Naive thymus-derived CD4-positive, alpha-beta T cell (primary cell): ENCODE measurements at regions not wholly inside any gene's neighbourhood (a gene's known extent, or its start where the extent isn't known, plus 50 kb on each side); places are given as distances from the start of the nearest gene placed in this dataset.

Source experiments
- ATAC-seq: fragments of 150-1000 bp; cut with Tn5 transposase; 2 replicates; pipeline ENCODE4 v1.10.0; 2021; ENCODE audit warnings: mild to moderate bottlenecking, moderate library complexity
- CTCF ChIA-PET: fragments of 350-600 bp; sonication (Branson Sonifier 250); formaldehyde crosslinking; loops from one replicate; lab custom pipeline; 2021; ENCODE audit warnings: antibody characterized with exemption; lab: Charles Lee
- POLR2A ChIA-PET: fragments of 350-600 bp; sonication (Branson Sonifier 250); formaldehyde crosslinking; loops from one replicate; lab custom pipeline; 2021; ENCODE audit warnings: antibody characterized with exemption, inconsistent platforms; lab: Charles Lee
- DNase-seq, 9 donors: peaks; one replicate each; pipeline versions ENCODE4 v3.0.0 to v3.0.0-alpha.2; 2020 to 2022; ENCODE audit warnings: mixed read lengths in 1 of 9
- H3K27ac ChIP-seq: one replicate; pipeline ENCODE4 v1.7.0; 2013; ENCODE audit warnings: mild to moderate bottlenecking, low read depth, low read length, moderate library complexity
- H3K27me3 ChIP-seq, 2 donors: one replicate each; pipeline ENCODE4 v1.7.0; 2013; ENCODE audit warnings: low read length in 2 of 2, mild to moderate bottlenecking in 2 of 2, moderate library complexity in 2 of 2; ENCODE audit not compliant: control insufficient read depth in 2 of 2, insufficient read depth in 2 of 2
- H3K36me3 ChIP-seq, 3 experiments: 1 replicate in 2 of 3; 2 replicates in 1 of 3; pipeline ENCODE4 v1.7.0; 2013; ENCODE audit warnings: low read length in 3 of 3, mild to moderate bottlenecking in 3 of 3, moderate library complexity in 1 of 3; ENCODE audit not compliant: insufficient read depth in 3 of 3, control insufficient read depth in 2 of 3
- H3K4me1 ChIP-seq, 2 donors: one replicate each; pipeline ENCODE4 v1.7.0; 2013; ENCODE audit warnings: low read length in 2 of 2, mild to moderate bottlenecking in 2 of 2, moderate library complexity in 1 of 2; ENCODE audit not compliant: control insufficient read depth in 2 of 2, insufficient read depth in 2 of 2
- H3K4me3 ChIP-seq: 2 replicates; pipeline ENCODE4 v1.7.0; 2013; ENCODE audit warnings: mild to moderate bottlenecking, low read length
- H3K9me3 ChIP-seq, 3 experiments: 1 replicate in 2 of 3; 2 replicates in 1 of 3; pipeline ENCODE4 v1.7.0; 2013; ENCODE audit warnings: low read length in 3 of 3; ENCODE audit not compliant: control insufficient read depth in 2 of 3
- H3K27ac Mint-ChIP-seq, 9 donors: one replicate each; pipeline ENCODE4 v1.8.0; 2020 to 2022; ENCODE audit warnings: mixed read lengths in 9 of 9, mild to moderate bottlenecking in 8 of 9, moderate library complexity in 5 of 9, inconsistent platforms in 2 of 9
- H3K27me3 Mint-ChIP-seq, 5 donors: one replicate each; pipeline ENCODE4 v1.8.0; 2021 to 2022; ENCODE audit warnings: mixed read lengths in 5 of 5, mild to moderate bottlenecking in 1 of 5
- H3K36me3 Mint-ChIP-seq, 5 donors: one replicate each; pipeline ENCODE4 v1.8.0; 2020 to 2022; ENCODE audit warnings: mixed read lengths in 5 of 5, mild to moderate bottlenecking in 3 of 5, inconsistent platforms in 1 of 5
- H3K4me1 Mint-ChIP-seq, 7 donors: one replicate each; pipeline ENCODE4 v1.8.0; 2020 to 2022; ENCODE audit warnings: mixed read lengths in 7 of 7, mild to moderate bottlenecking in 3 of 7, inconsistent platforms in 1 of 7
- H3K4me3 Mint-ChIP-seq, 10 donors: one replicate each; pipeline ENCODE4 v1.8.0; 2020 to 2022; ENCODE audit warnings: mild to moderate bottlenecking in 10 of 10, mixed read lengths in 10 of 10, moderate library complexity in 6 of 10, inconsistent platforms in 2 of 10
- H3K9me3 Mint-ChIP-seq, 11 donors: one replicate each; pipeline ENCODE4 v1.8.0; 2020 to 2022; ENCODE audit warnings: mixed read lengths in 11 of 11, mild to moderate bottlenecking in 4 of 11, inconsistent platforms in 1 of 11, moderate library complexity in 1 of 11
- intact Hi-C, 2 donors: fragments of 100-400 bp; cut with micrococcal nuclease; formaldehyde crosslinking; loops; one replicate each; pipeline ENCODE4 v1.15.1; 2023

- ATAC-seq (no peak), DNase-seq (no peak)
- Histone ChIP-seq H3K27ac (no peak overlapping the region), H3K9me3 (no peaks in the 10 kb centered on the region), H3K36me3 (no peaks in the 10 kb centered on the region), H3K4me1 (peaks cover 27 to 39% of the 10 kb centered on the region in 2 donors), H3K27me3 (no peaks in the 10 kb centered on the region), H3K4me3 (no peak overlapping the region)
- Mint-ChIP-seq H3K4me3 (peak overlapping the region in 1 of 10 donors; percentile 37), H3K4me1 (peaks cover 36 to 94% (median 88%) of the 10 kb centered on the region in 7 donors), H3K27ac (peak overlapping the region in 3 of 9 donors; percentile 60 to 71 (median 64)), H3K27me3 (no peaks in the 10 kb centered on the region), H3K36me3 (peaks cover 14 to 69% (median 41%) of the 10 kb centered on the region in 5 donors), H3K9me3 (peaks cover 0 to 17% (median 8%) of the 10 kb centered on the region in 11 donors)
- intact Hi-C loops, result loop anchor here (1.0 to 5.0 kb wide), 5 partner anchors 8 to 207 kb away; no protein-coding TSS in a partner anchor
- ChIA-PET POLR2A (interaction anchor here (0.5 to 3.6 kb wide), 11 partner anchors 8 to 863 kb away, joined by 3 to 22 read pairs (median 4); no protein-coding TSS in a partner anchor), CTCF (interaction anchor here (0.7 to 2.0 kb wide), 4 partner anchors 9 to 167 kb away, joined by 4 to 8 read pairs (median 6); no protein-coding TSS in a partner anchor)
Measured at GRCh38 chr13:99074693-99075092, 96.8 kb upstream of the DOCK9 start.

- ChIA-PET POLR2A (interaction anchor here (0.7 to 3.6 kb wide), 10 partner anchors 7 to 862 kb away, joined by 3 to 22 read pairs (median 6); no protein-coding TSS in a partner anchor), CTCF (interaction anchor here (0.6 to 2.0 kb wide), 5 partner anchors 10 to 235 kb away, joined by 3 to 8 read pairs (median 6); no protein-coding TSS in a partner anchor)
- peak; percentile 84 for ATAC-seq
- Histone ChIP-seq H3K4me1 (peaks cover 27 to 39% of the 10 kb centered on the region in 2 donors), H3K36me3 (no peaks in the 10 kb centered on the region), H3K9me3 (no peaks in the 10 kb centered on the region), H3K27me3 (no peaks in the 10 kb centered on the region), H3K4me3 (peak overlapping the region; percentile 11), H3K27ac (peak overlapping the region; percentile 54)
- Mint-ChIP-seq H3K27ac (peak overlapping the region; percentile 75 to 95 (median 89)), H3K4me3 (peak overlapping the region; percentile 44 to 82 (median 64)), H3K9me3 (peaks cover 0 to 17% (median 8%) of the 10 kb centered on the region in 11 donors), H3K4me1 (peaks cover 40 to 92% (median 88%) of the 10 kb centered on the region in 7 donors), H3K27me3 (no peaks in the 10 kb centered on the region), H3K36me3 (peaks cover 14 to 66% (median 43%) of the 10 kb centered on the region in 5 donors)
- peak in 7 of 9 donors; percentile 29 to 64 (median 55) for DNase-seq
- intact Hi-C loops, result loop anchor here (1.0 to 5.0 kb wide), 6 partner anchors 9 to 208 kb away; no protein-coding TSS in a partner anchor
Measured at GRCh38 chr13:99075268-99076191, 97.7 kb upstream of the DOCK9 start.

GRCh38 chr13:99078017-99078771, 100.3 kb upstream of the DOCK9 start:
- ATAC-seq, result peak; percentile 40
- peak overlapping the region; percentile 36 to 82 (median 58) for H3K4me3 Mint-ChIP-seq
- Histone ChIP-seq H3K36me3 (no peaks in the 10 kb centered on the region), H3K27ac (peak overlapping the region; percentile 54), H3K27me3 (no peaks in the 10 kb centered on the region), H3K4me1 (peaks cover 27 to 47% of the 10 kb centered on the region in 2 donors), H3K9me3 (no peaks in the 10 kb centered on the region), H3K4me3 (no peak overlapping the region)
- H3K36me3 Mint-ChIP-seq, result peaks cover 5 to 51% (median 24%) of the 10 kb centered on the region in 5 donors
- ChIA-PET CTCF (interaction anchor here (0.9 to 2.2 kb wide), 6 partner anchors 14 to 238 kb away, joined by 3 to 10 read pairs (median 7); no protein-coding TSS in a partner anchor), POLR2A (interaction anchor here (0.7 to 2.4 kb wide), 11 partner anchors 9 to 186 kb away, joined by 3 to 15 read pairs (median 4); no protein-coding TSS in a partner anchor)
- peak in 4 of 9 donors; percentile 20 to 42 (median 34) for DNase-seq
- H3K9me3 Mint-ChIP-seq, result peaks cover 0 to 12% (median 6%) of the 10 kb centered on the region in 11 donors
- intact Hi-C loops, result loop anchor here in 1 of 2 donors (1.0 to 5.0 kb wide), 5 partner anchors 27 to 238 kb away; no protein-coding TSS in a partner anchor
- peak overlapping the region; percentile 34 to 95 (median 89) for H3K27ac Mint-ChIP-seq
- H3K4me1 Mint-ChIP-seq, result peaks cover 38 to 90% (median 83%) of the 10 kb centered on the region in 7 donors
- H3K27me3 Mint-ChIP-seq, result no peaks in the 10 kb centered on the region

- Histone ChIP-seq H3K27me3 (no peaks in the 10 kb centered on the region), H3K9me3 (no peaks in the 10 kb centered on the region), H3K36me3 (no peaks in the 10 kb centered on the region), H3K4me1 (peaks cover 42 to 62% of the 10 kb centered on the region in 2 donors), H3K4me3 (no peak overlapping the region), H3K27ac (no peak overlapping the region)
- Mint-ChIP-seq H3K27me3 (no peaks in the 10 kb centered on the region), H3K4me1 (peaks cover 49 to 92% (median 84%) of the 10 kb centered on the region in 7 donors), H3K27ac (peak overlapping the region in 8 of 9 donors; percentile 16 to 89 (median 74)), H3K4me3 (no peak overlapping the region), H3K9me3 (peaks cover 0 to 3% (median 0%) of the 10 kb centered on the region in 11 donors), H3K36me3 (peaks cover 0 to 40% (median 8%) of the 10 kb centered on the region in 5 donors)
- CTCF ChIA-PET, result interaction anchor here (2.2 kb wide), 1 partner anchor 51 kb away, joined by 10 read pairs; no protein-coding TSS in a partner anchor
- POLR2A ChIA-PET, result no interaction called here
- intact Hi-C loops, result loop anchor here in 1 of 2 donors (10.0 kb wide), 3 partner anchors 505 to 1645 kb away; partner anchors contain the start of genes GGACT, RAP2A and STK24
- ATAC-seq (no peak), DNase-seq (no peak)
Measured at GRCh38 chr13:99080131-99080530, 102.3 kb upstream of the DOCK9 start.

GRCh38 chr13:99083981-99084380, 106.1 kb upstream of the DOCK9 start:
- ChIA-PET CTCF (interaction anchor here (1.0 to 1.6 kb wide), 3 partner anchors 10 to 40 kb away, joined by 3 to 7 read pairs (median 4); no protein-coding TSS in a partner anchor), POLR2A (interaction anchor here (0.7 to 2.1 kb wide), 5 partner anchors 11 to 215 kb away, joined by 3 to 14 read pairs (median 7); no protein-coding TSS in a partner anchor)
- intact Hi-C loops, result loop anchor here (1.0 to 10.0 kb wide), 5 partner anchors 8 to 1649 kb away; partner anchors contain the start of genes GGACT (in 1 of the 2), RAP2A (in 1 of the 2) and STK24 (in 1 of the 2)
- ATAC-seq (no peak), DNase-seq (peak in 3 of 9 donors; percentile 11 to 18 (median 16))
- H3K4me3 ChIP-seq, result peak overlapping the region; percentile 64
- H3K36me3 Mint-ChIP-seq, result peaks cover 0 to 16% (median 0%) of the 10 kb centered on the region in 5 donors
- H3K4me1 ChIP-seq, result peaks cover 29 to 36% of the 10 kb centered on the region in 2 donors
- H3K27ac ChIP-seq, result peak overlapping the region; percentile 79
- no peaks in the 10 kb centered on the region for H3K27me3 ChIP-seq
- peaks cover 0 to under 1% (median 0%) of the 10 kb centered on the region in 5 donors for H3K27me3 Mint-ChIP-seq
- peaks cover 0 to 1% (median 0%) of the 10 kb centered on the region in 11 donors for H3K9me3 Mint-ChIP-seq
- no peaks in the 10 kb centered on the region for H3K36me3 ChIP-seq
- H3K9me3 ChIP-seq, result no peaks in the 10 kb centered on the region
- H3K4me3 Mint-ChIP-seq, result peak overlapping the region; percentile 90 to 97 (median 93)
- H3K4me1 Mint-ChIP-seq, result peaks cover 32 to 71% (median 61%) of the 10 kb centered on the region in 7 donors
- H3K27ac Mint-ChIP-seq, result peak overlapping the region in 8 of 9 donors; percentile 85 to 98 (median 94)
